ENCODE measurements at regions not wholly inside any gene's neighbourhood (a gene's known extent, or its start where the extent isn't known, plus 50 kb on each side); places are given as distances from the start of the nearest gene placed in this dataset.
A peak's percentile ranks its signal among the peaks of the same experiment; 100 is the strongest.

DNA sequence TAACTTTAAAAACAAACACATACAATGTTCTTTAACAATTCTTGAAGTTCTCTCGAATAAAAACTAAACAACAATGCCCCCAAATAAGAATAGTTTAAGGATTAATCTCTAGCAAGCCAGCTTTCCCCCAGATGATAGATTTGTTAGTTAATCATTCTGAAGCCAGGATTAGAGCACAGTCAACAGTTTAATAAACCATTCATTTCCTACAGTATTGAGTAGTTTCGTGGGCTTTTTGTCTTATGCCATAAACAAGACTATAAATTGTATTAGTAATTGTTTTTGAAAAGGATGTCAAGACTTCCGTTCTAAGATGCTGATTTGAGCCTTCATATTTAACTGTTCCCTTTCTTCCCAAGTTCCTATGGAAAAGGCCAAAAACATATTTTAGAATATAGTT is 136.6 kb downstream of the PIK3R1 start:
- DNase-seq, result no peak

DNA sequence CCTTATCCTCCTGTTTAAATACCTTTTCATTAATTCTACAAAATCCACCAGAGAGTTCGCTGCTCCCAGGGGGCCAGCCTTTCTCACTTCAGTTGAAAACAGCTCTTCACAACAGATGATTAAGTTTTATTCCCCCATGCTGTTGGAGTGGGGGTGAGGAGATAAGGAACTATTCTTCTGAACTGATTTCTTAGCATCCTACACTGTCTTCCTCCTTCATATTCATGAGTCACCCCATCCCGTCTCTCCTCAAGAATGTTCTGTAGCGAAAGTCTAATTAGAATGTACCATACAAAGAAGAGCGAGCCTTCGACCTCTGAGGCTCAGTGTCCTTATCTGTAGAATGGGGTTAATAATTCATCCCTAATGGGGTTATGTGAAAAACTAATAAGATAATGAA is 138.0 kb downstream of the PIK3R1 start:
- no peak for DNase-seq

DNA sequence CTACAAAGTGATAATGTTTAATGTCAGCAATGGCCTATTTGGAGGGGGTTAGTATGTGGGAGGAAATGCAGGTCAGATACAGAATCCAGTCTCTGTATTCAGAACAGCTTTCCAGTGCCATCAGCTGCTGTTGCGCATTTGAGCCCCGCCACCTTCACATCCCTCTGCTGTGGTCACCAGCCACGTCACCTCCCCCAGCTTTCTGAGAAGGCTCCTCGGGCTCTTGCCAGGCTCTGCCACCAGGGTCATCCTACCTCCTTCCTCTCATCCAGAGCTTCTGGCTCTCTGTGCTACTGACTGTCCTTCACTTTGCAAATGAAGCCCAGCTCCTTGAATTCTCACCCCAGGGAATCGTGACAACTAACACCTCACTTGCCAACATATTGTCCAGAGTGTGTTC is 138.8 kb downstream of the PIK3R1 start:
- DNase-seq, result no peak

DNA sequence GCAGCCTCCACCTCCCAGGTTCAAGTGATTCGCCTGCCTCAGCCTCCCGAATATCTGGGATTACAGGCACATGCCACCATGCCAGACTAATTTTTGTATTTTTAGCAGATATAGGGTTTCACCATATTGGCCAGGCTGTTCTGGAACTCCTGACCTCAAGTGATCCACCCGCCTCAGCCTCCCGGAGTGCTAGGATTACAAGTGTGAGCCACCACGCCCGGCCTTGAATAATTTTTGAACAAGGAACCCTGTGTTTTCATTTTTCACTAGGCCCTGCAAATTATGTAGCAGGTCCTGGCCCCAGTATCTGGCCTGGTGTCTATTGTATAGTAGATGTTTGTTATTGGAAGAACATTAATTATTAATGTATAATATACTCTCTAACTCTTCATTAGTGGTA is 140.7 kb downstream of the PIK3R1 start:
- no peak for DNase-seq

DNA sequence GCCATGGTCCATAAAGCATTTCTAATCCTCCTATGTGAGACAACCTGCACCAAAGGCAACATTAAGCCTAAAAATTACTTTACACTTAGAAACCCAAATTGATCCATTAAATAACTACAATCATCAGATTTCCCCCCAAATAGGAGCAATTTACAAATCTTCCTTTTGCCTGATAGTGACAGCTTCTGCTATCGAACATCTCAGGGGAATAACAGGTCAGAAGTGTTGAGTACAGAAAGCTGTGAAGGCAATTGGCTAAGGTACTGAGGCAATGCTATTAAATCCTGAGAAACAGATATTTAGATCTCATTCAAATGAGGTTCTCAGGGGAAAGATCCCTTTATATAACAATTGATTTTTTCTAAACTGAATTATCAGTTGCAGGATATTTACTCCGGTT is 141.1 kb downstream of the PIK3R1 start:
- DNase-seq, result no peak

DNA sequence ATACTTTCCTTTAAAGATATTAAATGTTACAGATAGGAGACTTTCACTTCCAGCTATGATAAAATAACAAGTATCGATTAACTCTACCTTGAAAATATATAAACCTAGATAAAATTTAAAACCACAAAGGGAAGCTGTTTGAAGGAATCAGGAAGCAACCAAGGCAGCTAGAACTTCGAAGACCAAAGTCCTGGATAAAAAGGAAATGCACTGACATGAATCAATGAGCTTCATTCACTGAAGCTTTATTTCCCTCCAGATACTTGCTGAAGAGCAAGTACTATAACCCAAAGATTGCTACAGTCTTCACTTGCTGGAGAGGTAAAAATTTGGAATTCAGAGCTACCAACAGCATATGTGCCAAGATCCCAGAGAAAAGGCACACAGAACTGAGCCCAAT is 144.1 kb downstream of the PIK3R1 start:
- DNase-seq, result no peak

DNA sequence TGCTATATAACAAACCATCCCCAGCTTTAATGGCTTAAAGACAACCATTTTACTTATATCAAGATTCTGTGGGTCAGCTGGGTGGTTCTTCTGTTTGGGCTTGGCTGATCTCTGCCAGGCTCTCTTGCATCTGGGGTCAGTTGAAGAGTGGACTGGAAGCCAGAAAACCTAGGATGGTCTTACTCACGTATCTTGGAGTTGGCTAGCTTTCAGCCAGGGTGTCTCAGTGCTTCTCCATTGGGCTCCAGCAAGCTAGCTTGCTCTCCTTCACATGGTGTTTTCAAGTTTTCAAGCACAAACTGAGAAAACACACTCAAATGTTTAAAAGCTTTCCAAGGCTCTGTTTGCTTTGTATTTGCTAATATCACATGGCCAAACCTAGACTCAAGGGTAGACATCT is 146.8 kb downstream of the PIK3R1 start:
- no peak for DNase-seq

DNA sequence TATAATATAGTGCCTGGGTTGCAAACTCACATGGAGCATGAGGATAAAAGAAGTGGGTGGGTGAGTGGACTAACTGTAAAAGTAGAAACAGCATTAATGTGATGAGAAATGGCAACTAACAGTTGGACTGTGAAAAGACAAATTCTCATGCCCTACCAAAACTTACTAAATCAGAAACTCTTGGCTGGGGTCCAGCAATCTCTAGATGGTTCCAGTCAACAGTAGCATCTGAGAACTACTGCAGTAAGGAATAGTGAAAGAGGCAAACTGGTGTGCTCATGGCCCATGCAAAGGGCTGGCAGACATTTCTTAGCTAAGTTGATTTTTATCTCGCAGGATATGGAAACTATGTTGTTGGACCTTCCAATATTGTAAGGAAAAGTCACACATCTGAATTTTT is 150.3 kb downstream of the PIK3R1 start:
- DNase-seq, result no peak

DNA sequence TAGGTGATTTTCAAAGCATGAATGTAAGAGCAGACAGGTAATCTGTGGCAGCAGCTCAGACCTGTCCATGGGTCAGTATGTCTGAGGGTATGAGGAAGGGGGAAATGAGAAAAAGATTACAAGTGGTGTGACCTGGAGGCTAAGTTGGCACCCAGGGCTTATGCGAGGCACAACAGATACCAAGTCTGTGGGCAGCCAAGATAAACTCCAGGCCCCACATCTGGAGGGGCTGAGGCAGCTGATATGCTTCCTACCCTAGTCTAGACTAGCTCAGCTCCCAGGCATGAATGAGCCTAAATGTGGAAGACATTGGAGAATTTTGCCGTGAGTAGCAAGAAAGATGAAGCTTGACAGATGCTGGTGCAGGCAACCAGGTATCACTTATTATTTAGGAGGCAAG is 151.7 kb downstream of the PIK3R1 start:
- no peak for DNase-seq

DNA sequence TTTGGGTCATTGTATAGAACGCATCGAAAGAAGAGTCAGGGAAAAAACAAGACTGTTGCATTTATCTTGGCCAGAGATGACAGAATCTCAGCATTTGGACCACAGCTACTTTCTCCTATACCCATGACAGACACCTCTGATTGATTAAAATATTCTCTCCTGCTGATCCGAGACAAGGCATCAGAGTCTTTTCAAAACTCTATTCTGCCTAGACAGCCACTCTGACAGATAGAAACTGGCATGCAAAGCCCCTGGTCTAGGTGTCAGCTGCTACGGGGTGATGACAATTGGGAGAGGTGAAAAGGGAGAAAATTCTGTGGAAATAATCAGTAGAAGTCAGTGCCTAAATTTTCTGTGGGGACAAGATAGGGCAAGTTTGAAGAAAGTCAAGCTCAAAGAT is 152.2 kb downstream of the PIK3R1 start:
- no peak for DNase-seq

DNA sequence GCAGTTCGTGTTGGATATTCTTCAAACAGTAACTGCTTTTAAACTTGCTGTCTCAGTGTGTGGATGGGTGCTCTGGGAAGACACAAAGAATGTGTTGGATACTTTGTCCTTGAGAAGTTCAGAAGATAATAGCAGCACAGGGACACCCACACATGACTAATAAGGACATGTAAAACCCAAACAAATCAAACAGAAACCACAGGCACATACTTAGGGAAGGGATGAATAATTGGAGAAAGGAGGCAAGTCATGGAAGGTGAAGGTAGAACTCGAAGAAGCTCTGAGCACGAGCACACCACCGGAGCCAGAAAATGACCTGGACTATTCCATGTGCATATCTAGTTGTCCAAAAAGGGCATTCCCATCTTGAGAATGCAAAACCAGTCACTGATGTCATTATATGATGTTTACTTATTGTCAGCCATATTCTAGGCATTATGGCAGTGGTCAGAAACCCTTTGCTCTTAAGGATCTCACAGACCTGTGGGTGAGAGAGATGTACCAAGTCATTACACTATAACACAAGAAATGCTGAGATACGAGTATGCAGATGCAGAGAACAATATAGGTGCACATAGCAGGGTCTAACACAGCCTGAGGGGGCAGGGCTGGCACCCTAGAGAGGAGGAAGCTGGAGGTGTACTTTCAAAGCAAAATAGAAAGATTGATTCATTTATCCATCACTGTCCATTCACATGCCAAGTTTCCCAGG is 152.9 kb downstream of the PIK3R1 start:
- no peak for DNase-seq

DNA sequence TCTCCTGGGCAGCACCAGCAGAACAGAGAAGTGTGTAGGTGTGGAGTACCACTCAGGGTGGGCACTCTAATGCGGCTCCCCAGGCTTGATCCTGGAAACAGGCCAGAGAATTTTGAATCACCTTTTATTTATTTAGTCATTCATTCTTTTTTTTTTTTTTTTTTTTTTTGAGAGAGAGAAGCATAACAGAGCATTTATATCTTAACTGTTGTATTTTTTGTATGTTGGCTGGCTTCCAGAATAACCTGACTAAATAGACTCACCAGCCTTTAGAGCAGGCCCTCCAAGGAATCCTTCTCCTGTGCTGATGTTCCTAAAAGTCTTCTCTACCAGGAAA is 153.4 kb downstream of the PIK3R1 start:
- peak; percentile 72 for DNase-seq

DNA sequence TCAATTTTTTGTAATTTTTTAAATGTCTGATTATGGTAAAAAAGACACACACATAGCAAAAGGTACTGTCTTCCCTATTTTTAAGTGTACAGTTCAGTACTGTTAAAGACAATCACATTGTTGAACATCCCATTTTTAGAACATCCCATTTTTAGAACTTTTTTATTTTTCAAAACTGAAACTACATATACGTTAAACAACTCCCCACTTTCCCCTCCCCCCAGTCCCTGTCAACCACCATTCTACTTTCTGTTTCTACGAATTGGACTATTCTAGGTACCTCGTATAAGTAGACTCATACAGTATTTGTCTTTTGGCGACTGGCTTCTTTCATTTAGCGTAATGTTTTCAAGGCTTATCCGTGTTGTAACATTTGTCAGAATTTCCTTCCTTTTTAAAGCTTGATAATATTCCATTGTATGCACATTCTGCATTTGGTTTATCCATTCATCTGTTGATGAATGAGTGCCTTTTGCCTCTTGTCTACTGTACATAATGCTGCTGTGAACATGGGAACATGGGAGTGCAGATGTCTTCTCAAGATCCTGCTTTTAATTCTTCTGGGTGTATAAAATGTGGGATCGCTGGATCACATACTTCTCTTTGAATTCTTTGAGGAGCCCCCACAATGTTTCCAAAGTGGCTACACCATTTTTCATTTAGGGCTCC is 154.0 kb downstream of the PIK3R1 start:
- DNase-seq, result no peak

DNA sequence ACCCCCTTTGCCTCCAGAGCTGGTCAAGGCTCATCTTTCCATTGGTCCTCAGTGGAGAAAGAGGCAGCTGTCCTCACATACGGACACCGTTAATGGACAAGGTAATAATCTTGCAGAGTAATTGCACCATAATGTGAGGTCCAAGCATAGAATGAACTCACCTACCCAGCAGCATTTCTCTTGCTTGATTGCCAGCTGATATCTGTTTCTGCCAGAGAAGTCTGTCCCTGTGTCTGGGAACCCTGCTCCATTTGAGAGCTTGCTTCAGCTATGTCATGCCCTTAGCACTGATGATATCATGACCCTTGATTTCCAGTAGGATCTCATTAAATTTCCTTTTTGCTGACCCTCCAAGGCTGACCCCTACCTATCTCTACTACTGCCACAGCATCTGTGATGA is 154.6 kb downstream of the PIK3R1 start:
- no peak for DNase-seq

DNA sequence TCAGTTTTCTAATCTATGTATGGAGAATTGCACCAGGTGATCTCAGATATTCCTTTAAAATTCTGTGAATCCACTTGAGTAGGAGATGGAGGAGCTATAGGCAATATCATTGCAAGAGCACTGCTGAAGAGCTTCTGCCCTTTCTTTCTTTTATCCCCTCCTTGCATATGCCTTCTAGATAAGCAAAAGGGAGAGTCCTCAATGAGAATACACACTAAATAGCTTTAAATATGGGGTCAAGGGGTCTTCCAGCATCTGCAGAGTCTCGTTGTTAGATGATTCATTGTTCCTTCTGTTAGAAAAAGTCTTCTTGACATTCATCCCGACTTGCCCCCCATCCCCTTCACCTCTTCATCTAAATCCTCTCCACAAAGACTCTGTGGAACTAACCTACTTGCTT is 156.1 kb downstream of the PIK3R1 start:
- no peak for DNase-seq

DNA sequence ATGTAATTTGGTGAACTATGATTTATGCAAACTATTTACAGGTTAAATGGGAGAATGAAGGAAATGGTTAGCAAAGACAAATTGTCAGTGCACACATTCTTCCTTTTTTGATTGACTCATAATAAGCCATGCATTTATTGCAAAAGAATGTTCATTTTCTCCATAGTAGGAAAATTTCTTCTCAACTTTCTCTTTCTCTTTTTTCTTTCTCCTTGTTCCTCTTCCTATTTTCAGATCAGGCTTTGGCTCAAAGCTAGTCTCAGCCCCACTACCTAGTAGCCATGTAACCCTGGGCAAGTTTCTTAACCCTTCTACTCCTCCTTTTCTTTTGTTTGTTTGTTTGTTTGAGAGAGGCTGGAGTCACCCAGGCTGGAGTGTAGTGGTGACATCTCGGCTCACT is 156.6 kb downstream of the PIK3R1 start:
- DNase-seq, result no peak

DNA sequence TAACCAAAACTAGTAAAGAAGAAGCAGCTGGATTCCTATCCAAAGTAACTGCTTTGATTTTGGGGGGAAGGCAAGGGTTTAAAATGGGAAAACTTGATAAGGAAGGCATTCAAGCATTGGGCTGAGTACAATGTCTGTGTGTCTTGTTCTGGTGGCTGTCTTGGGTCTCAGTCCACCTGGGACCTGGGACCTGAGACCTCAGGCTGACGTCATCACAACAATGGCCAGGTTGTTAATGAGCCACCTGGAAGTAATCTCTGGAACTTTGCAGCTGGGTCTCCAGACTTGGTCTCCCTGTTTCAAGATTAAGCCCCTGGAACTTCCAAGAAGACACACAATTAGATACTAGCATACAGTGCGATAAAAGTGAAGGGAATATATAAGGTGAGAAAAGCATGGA is 157.5 kb downstream of the PIK3R1 start:
- DNase-seq, result no peak

DNA sequence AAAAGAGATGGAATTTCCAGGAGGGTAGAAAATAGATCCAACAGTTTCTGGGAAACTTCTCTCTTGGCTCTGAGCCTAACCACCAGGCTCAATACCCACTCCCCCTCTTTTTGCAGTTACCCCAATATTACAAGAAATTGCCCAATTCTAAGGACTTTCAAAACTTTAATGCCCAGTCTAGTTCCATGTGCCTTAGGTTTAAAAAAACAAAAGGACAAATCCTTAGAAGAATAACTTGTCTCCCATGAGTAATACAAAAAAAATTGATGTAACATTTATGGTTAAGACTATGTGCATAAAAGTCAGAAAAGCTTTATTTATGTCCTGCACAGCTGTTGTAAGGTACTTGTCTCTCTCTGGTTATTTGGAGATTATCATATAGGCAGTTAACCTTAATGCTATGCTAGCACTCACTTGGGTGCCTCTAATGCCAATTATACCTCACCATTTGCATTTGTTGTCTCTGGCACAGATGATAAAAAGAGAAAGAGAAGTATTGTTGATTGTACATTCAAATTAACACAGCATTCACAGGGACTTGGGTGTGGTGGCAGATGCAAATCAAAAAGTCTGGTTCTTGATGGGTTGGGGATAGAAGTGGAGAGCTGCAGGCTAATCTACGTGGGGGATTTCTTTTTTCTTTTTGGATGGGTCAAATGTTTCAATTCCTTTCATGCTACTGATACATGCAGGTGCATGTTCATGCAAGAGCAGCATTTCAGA is 159.4 kb downstream of the PIK3R1 start:
- no peak for DNase-seq

DNA sequence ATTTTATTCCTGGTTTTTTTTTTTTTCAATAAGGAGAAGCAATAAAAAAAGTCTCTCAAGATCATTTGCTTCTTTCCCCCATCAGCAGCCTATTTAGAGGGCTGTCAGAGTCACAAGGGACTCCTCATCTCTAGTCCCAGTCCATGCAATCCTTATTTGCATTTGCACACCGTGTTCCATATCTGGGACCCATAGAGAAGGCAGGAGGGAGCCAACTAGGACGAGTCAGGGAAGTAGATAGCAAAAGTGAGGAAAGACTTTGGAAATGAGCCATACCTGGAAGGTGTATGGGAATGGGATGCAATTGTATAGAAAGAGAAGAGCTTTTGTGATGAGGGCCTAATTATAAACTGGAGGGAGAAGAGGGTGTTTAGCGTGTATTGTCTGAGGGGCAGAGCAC is 160.0 kb downstream of the PIK3R1 start:
- no peak for DNase-seq

DNA sequence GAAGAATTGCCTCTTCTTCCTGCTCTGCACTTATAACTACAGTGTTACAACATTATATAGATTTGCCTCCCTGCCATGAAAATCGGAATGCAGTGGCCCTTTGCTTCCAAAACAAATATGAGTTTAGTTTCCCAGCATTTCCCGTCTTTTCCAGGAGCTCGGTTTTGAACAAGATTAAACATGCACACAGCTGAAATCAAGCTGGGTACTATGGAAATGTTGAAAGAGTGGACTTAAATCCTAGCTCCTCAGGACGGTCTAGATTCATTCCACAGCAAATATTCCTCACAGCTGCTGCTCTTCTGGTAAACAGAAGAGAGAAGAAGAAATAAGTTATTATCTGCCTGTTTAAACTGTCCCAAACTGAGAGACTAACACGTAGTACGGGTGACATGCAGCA is 161.4 kb downstream of the PIK3R1 start:
- DNase-seq, result no peak

DNA sequence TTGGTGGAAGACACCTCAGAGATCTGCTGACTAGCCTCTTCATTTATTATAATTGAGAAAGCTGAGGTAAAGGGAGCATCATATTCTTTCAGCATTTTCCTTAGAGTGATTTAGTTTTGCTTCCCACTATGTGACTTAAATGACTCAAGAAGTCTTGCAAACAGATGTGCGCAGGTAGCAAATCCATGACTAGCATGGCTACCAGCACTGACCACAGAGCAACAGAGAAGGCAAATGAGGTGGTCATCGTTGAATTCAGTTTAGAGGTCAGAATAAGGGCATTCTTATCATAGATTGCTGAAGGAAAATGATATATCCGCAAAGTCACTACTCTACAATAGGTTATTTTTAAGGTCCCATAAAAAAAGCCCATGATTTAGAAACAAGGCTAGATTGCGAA is 162.2 kb downstream of the PIK3R1 start:
- no peak for DNase-seq

DNA sequence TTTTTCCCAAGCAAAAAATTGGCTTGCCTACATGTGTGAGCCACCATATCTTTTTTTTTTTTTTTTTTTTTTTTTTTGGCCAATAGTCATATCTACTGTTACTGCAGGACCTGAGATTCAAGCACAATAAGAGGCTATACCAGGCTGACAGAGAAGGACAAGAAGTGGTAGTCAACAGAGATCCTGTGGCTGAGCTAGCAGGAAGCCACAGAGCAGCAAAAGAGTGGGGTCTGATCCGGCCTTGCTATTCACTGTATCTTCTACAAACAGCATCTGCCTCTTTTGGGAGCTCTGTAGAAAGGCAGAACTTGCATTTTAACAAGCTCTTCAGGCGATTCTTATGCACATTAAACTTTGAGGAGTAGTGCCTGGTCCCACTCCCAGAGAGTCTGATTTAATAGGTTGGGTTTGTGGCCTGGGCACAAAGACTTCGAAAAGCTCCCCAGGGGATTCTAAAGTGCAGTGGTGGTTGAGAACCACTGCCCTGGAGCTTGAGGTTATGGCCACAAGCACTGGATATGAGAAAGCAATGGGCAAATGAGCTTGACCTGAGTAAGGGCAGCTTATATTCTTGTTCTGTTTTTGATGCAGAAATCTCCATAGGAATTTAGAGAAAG is 162.8 kb downstream of the PIK3R1 start:
- no peak for DNase-seq

DNA sequence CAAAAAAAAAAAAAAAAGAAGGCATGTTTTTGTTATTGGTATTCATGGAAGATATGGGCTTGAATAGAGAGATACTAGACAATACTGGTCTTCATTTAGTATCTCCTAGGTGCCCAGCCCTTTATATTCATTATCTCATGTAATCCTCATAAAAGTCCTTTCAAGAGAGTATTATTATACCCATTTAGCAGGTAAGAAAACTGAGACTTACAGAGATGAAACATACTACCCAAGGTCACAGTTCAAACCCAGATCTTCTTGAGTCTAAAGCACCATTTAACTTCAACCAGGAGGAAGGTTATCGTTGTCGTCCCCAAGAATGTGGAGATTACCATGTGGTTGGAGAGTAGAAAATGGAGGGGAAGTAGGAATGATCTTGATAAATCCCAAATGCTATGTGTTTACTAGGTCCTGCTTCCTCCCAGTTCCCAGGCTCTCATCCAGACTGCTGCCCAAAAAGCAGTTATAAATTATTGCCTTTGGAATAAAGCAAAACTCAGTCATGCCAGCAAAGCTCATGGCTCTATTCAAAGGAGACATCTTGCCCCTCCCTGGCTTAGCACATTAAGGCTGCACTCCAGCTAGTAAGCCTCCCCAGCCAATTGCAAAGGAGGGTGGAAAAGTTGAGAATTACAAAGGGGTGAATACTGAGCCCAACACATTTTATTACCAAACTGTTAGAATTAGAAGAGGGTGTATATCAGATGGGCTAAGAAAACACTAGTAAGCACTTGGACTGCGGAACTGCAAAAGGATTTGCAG is 163.9 kb downstream of the PIK3R1 start:
- no peak for DNase-seq

Measured in NCI-H2029 (cell line).